ENCODE measurements at regions not wholly inside any gene's neighbourhood (a gene's known extent, or its start where the extent isn't known, plus 50 kb on each side); places are given as distances from the start of the nearest gene placed in this dataset.
"Not testable (repeated sequence)": the region's sequence is repeated elsewhere in the genome, so short reads cannot be mapped to it uniquely, and the experiment has no call there.

GRCh38 chr14:38000340-38000739 lies 207.4 kb upstream of the SSTR1 start:
- no peak for DNase-seq

GRCh38 chr14:38001501-38001900 lies 206.2 kb upstream of the SSTR1 start:
- DNase-seq, result no peak

- no peak for DNase-seq
Observed at GRCh38 chr14:38003746-38004609, 203.7 kb upstream of the SSTR1 start.

- DNase-seq, result no peak
Observed at GRCh38 chr14:38004610-38004879, 203.2 kb upstream of the SSTR1 start.

GRCh38 chr14:38011156-38011555 lies 196.5 kb upstream of the SSTR1 start:
- DNase-seq, result not testable (repeated sequence)

GRCh38 chr14:38012056-38012455 lies 195.6 kb upstream of the SSTR1 start:
- no peak for DNase-seq

GRCh38 chr14:38016497-38016896 lies 191.2 kb upstream of the SSTR1 start:
- DNase-seq, result no peak

- no peak for DNase-seq
Observed at GRCh38 chr14:38021861-38022260, 185.8 kb upstream of the SSTR1 start.

GRCh38 chr14:38022775-38023174 lies 184.9 kb upstream of the SSTR1 start:
- no peak for DNase-seq

GRCh38 chr14:38038171-38038570 lies 169.5 kb upstream of the SSTR1 start:
- DNase-seq, result no peak

- no peak for DNase-seq
Observed at GRCh38 chr14:38038986-38039385, 168.7 kb upstream of the SSTR1 start.

GRCh38 chr14:38039496-38039895 lies 168.2 kb upstream of the SSTR1 start:
- no peak for DNase-seq

- DNase-seq, result no peak
Observed at GRCh38 chr14:38040411-38040810, 167.3 kb upstream of the SSTR1 start.

GRCh38 chr14:38042322-38042721 lies 165.4 kb upstream of the SSTR1 start:
- no peak for DNase-seq

- no peak for DNase-seq
Observed at GRCh38 chr14:38044710-38045109, 163.0 kb upstream of the SSTR1 start.

- DNase-seq, result no peak
Observed at GRCh38 chr14:38045461-38045860, 162.2 kb upstream of the SSTR1 start.

- DNase-seq, result no peak
Observed at GRCh38 chr14:38046160-38046559, 161.5 kb upstream of the SSTR1 start.

GRCh38 chr14:38047195-38047902 lies 160.4 kb upstream of the SSTR1 start:
- DNase-seq, result no peak

- no peak for DNase-seq
Observed at GRCh38 chr14:38053666-38054065, 154.0 kb upstream of the SSTR1 start.

- DNase-seq, result no peak
Observed at GRCh38 chr14:38056270-38056669, 151.4 kb upstream of the SSTR1 start.

GRCh38 chr14:38062223-38062622 lies 145.5 kb upstream of the SSTR1 start:
- not testable (repeated sequence) for DNase-seq

- no peak for DNase-seq
Observed at GRCh38 chr14:38063711-38064320, 143.9 kb upstream of the SSTR1 start.

- no peak for DNase-seq
Observed at GRCh38 chr14:38065106-38065762, 142.5 kb upstream of the SSTR1 start.

Data from stimulated activated CD4-positive, alpha-beta T cell treated with anti-CD3 and anti-CD28 coated beads, Interleukin-12 subunit alpha, Interleukin-12 subunit beta, amount 100 ng/mL, for 4 hours (primary cell).